GM19468 (cell line): ENCODE measurements at regions not wholly inside any gene's neighbourhood (a gene's known extent, or its start where the extent isn't known, plus 50 kb on each side); places are given as distances from the start of the nearest gene placed in this dataset.

Source experiments
- ATAC-seq: cut with Tn5 transposase; IDR thresholded peaks from one replicate; pipeline ENCODE4 v1.9.1; 2021; ENCODE audit warnings: mild to moderate bottlenecking, moderate library complexity, moderate number of reproducible peaks; ENCODE audit not compliant: unreplicated experiment; ENCODE audit errors: extremely low read depth

- no peak for ATAC-seq
These were observed 53.0 kb upstream of the TMEM168 start for GRCh38 chr7:112843151-112843550.
